Neural cell (in vitro differentiated cells): ENCODE measurements at regions not wholly inside any gene's neighbourhood (a gene's known extent, or its start where the extent isn't known, plus 50 kb on each side); places are given as distances from the start of the nearest gene placed in this dataset.

Experiments
- CTCF ChIP-seq: fragments of 450-650 bp; IDR thresholded peaks from 2 replicates; pipeline ENCODE4 v1.5.1; 2014; ENCODE audit warnings: antibody characterized with exemption, mild to moderate bottlenecking, moderate library complexity; ENCODE audit not compliant: poor library complexity, severe bottlenecking
- EP300 ChIP-seq: fragments of 450-650 bp; conservative IDR thresholded peaks from 2 replicates; pipeline ENCODE4 v1.6.1; 2014; ENCODE audit warnings: antibody characterized with exemption, mild to moderate bottlenecking, moderate library complexity; ENCODE audit not compliant: poor library complexity, severe bottlenecking
- MXI1 ChIP-seq: fragments of 450-650 bp; conservative IDR thresholded peaks from 2 replicates; pipeline ENCODE4 v1.6.1; 2014; ENCODE audit warnings: antibody characterized with exemption, mild to moderate bottlenecking; ENCODE audit not compliant: poor library complexity, severe bottlenecking
- POLR2AphosphoS5 ChIP-seq: IDR thresholded peaks from 2 replicates; pipeline ENCODE4 v1.6.1; 2012
- RAD21 ChIP-seq: fragments of 450-650 bp; conservative IDR thresholded peaks from 2 replicates; pipeline ENCODE4 v1.6.1; 2014; ENCODE audit warnings: antibody characterized with exemption, mild to moderate bottlenecking, moderate library complexity
- REST ChIP-seq: IDR thresholded peaks from 2 replicates; pipeline ENCODE4 v1.6.1; 2012; ENCODE audit warnings: borderline replicate concordance
- SMC3 ChIP-seq: fragments of 450-650 bp; conservative IDR thresholded peaks from 2 replicates; pipeline ENCODE4 v1.6.1; 2014; ENCODE audit warnings: antibody characterized with exemption, mild to moderate bottlenecking, moderate library complexity; ENCODE audit not compliant: poor library complexity

- TF ChIP-seq REST (no peak), CTCF (no peak), POLR2AphosphoS5 (no peak), EP300 (no peak), SMC3 (no peak), RAD21 (no peak), MXI1 (no peak)
Measured at GRCh38 chr3:139213936-139214335, 129.9 kb upstream of the MRPS22 start.
